A673 (cell line): ENCODE measurements at regions not wholly inside any gene's neighbourhood (a gene's known extent, or its start where the extent isn't known, plus 50 kb on each side); places are given as distances from the start of the nearest gene placed in this dataset.

ENCODE experiments used
- BruUV-seq: library from RNA; stranded (reverse); fragments of 400-500 nt; replicated peaks from 2 replicates; lab custom pipeline; 2021; lab: Mats Ljungman, UMichigan
- CTCF ChIA-PET: fragments of 300-600 bp; sonication (Branson Sonifier 250); formaldehyde crosslinking; loops from one replicate; lab custom pipeline; 2022; ENCODE audit warnings: antibody characterized with exemption; lab: Charles Lee
- POLR2A ChIA-PET: fragments of 300-600 bp; sonication (Branson Sonifier 250); formaldehyde crosslinking; loops from one replicate; lab custom pipeline; 2022; ENCODE audit warnings: antibody characterized with exemption; ENCODE audit not compliant: low non-redundant PET; lab: Charles Lee
- DNase-seq: peaks from one replicate; pipeline ENCODE4 v3.0.0-alpha.2; 2015; ENCODE audit warnings: low spot score
- H3K27ac ChIP-seq: fragments of 200-600 bp; sonication (generic); 2 replicates; pipeline ENCODE4 v1.5.1; 2016; ENCODE audit warnings: mixed run types, low read depth, mild to moderate bottlenecking, mixed read lengths, antibody characterized with exemption, low read length; ENCODE audit not compliant: poor library complexity, severe bottlenecking
- H3K27me3 ChIP-seq: fragments of 200-600 bp; sonication (generic); replicated peaks from 2 replicates; pipeline ENCODE4 v1.6.1; 2017; ENCODE audit warnings: mixed run types, low read depth, mild to moderate bottlenecking, mixed read lengths, antibody characterized with exemption, low read length; ENCODE audit not compliant: insufficient read depth, poor library complexity
- H3K36me3 ChIP-seq: fragments of 200-600 bp; sonication (generic); 2 replicates; pipeline ENCODE4 v1.6.1; 2016; ENCODE audit warnings: mixed run types, mild to moderate bottlenecking, mixed read lengths, antibody characterized with exemption, low read length; ENCODE audit not compliant: insufficient read depth, poor library complexity, severe bottlenecking
- H3K4me1 ChIP-seq: fragments of 200-600 bp; sonication (generic); 2 replicates; pipeline ENCODE4 v1.6.1; 2017; ENCODE audit warnings: mixed run types, mild to moderate bottlenecking, mixed read lengths, antibody characterized with exemption, low read length; ENCODE audit not compliant: insufficient read depth, poor library complexity, severe bottlenecking
- H3K4me3 ChIP-seq: fragments of 200-600 bp; sonication (generic); 2 replicates; pipeline ENCODE4 v1.5.1; 2016; ENCODE audit warnings: low read depth, mixed run types, mild to moderate bottlenecking, mixed read lengths, low read length; ENCODE audit not compliant: poor library complexity, severe bottlenecking
- H3K9me3 ChIP-seq: fragments of 200-600 bp; sonication (generic); 2 replicates; pipeline ENCODE4 v1.6.1; 2016; ENCODE audit warnings: mixed run types, low read depth, mild to moderate bottlenecking, mixed read lengths, antibody characterized with exemption, low read length; ENCODE audit not compliant: poor library complexity, severe bottlenecking
- EZH2 ChIP-seq: fragments of 200-600 bp; sonication (generic); IDR thresholded peaks from 2 replicates; pipeline ENCODE4 v1.6.1; 2017; ENCODE audit warnings: borderline replicate concordance, low read depth, mild to moderate bottlenecking, mixed read lengths, antibody characterized with exemption, low read length; ENCODE audit not compliant: poor library complexity, severe bottlenecking
- intact Hi-C: fragments of 100-400 bp; cut with micrococcal nuclease; formaldehyde crosslinking; loops from one replicate; pipeline ENCODE4 v1.10.0; 2022; ENCODE audit not compliant: unreplicated experiment
- TF ChIP-seq, protein P1 (sequence below): fragments of 300-800, 200-600 bp; sonication (generic); conservative IDR thresholded peaks from 2 replicates; pipeline ENCODE4 v1.5.1; 2017; ENCODE audit warnings: low read depth, mild to moderate bottlenecking, antibody characterized with exemption, low read length, moderate library complexity, mixed read lengths

- no peaks in the 10 kb centered on the region for H3K27me3 ChIP-seq
- no peaks in the 10 kb centered on the region for H3K9me3 ChIP-seq
- H3K36me3 ChIP-seq: no peaks in the 10 kb centered on the region
- no TSS peak for BruUV-seq
- DNase-seq: peak; percentile 55
- CTCF ChIA-PET: no interaction called here
- intact Hi-C loops: loop anchor here (5.0 kb wide), 1 partner anchor 209 kb away; no protein-coding TSS in a partner anchor
- TF ChIP-seq, protein P1, sequence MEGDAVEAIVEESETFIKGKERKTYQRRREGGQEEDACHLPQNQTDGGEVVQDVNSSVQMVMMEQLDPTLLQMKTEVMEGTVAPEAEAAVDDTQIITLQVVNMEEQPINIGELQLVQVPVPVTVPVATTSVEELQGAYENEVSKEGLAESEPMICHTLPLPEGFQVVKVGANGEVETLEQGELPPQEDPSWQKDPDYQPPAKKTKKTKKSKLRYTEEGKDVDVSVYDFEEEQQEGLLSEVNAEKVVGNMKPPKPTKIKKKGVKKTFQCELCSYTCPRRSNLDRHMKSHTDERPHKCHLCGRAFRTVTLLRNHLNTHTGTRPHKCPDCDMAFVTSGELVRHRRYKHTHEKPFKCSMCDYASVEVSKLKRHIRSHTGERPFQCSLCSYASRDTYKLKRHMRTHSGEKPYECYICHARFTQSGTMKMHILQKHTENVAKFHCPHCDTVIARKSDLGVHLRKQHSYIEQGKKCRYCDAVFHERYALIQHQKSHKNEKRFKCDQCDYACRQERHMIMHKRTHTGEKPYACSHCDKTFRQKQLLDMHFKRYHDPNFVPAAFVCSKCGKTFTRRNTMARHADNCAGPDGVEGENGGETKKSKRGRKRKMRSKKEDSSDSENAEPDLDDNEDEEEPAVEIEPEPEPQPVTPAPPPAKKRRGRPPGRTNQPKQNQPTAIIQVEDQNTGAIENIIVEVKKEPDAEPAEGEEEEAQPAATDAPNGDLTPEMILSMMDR: no peak
- TF ChIP-seq EZH2: no peak
- POLR2A ChIA-PET: no interaction called here
- H3K4me3 ChIP-seq: no peak overlapping the region
- peaks cover 50% of the 10 kb centered on the region for H3K4me1 ChIP-seq
- peak overlapping the region; percentile 86 for H3K27ac ChIP-seq
These were observed 214.0 kb upstream of the CIBAR2 start for GRCh38 chr16:85326113-85326793.

- intact Hi-C loops: loop anchor here (5.0 kb wide), 1 partner anchor 209 kb away; no protein-coding TSS in a partner anchor
- DNase-seq: no peak
- Histone ChIP-seq H3K36me3 (no peaks in the 10 kb centered on the region), H3K4me1 (peaks cover 46% of the 10 kb centered on the region), H3K4me3 (no peak overlapping the region), H3K27me3 (no peaks in the 10 kb centered on the region), H3K27ac (peak overlapping the region; percentile 86), H3K9me3 (no peaks in the 10 kb centered on the region)
- CTCF ChIA-PET: no interaction called here
- BruUV-seq: TSS peak; percentile 41
- POLR2A ChIA-PET: no interaction called here
- no peak for TF ChIP-seq EZH2
These were observed 214.5 kb upstream of the CIBAR2 start for GRCh38 chr16:85326794-85327181.

GRCh38 chr16:85327731-85328675 is 215.7 kb upstream of the CIBAR2 start:
- Histone ChIP-seq H3K4me1 (peaks cover 43% of the 10 kb centered on the region), H3K27me3 (no peaks in the 10 kb centered on the region), H3K36me3 (no peaks in the 10 kb centered on the region), H3K27ac (peak overlapping the region; percentile 86), H3K4me3 (peak overlapping the region; percentile 20), H3K9me3 (no peaks in the 10 kb centered on the region)
- DNase-seq: peak; percentile 99
- TF ChIP-seq, protein P1: no peak
- no peak for TF ChIP-seq EZH2
- ChIA-PET POLR2A (interaction anchor here (0.6 kb wide), 1 partner anchor 74 kb away, joined by 3 read pairs; no protein-coding TSS in a partner anchor), CTCF (interaction anchor here (1.1 kb wide), 1 partner anchor 213 kb away, joined by 5 read pairs; no protein-coding TSS in a partner anchor)
- no TSS peak for BruUV-seq
- intact Hi-C loops: loop anchor here (5.0 kb wide), 1 partner anchor 211 kb away; no protein-coding TSS in a partner anchor
